Neural crest cell (in vitro differentiated cells): ENCODE measurements at regions not wholly inside any gene's neighbourhood (a gene's known extent, or its start where the extent isn't known, plus 50 kb on each side); places are given as distances from the start of the nearest gene placed in this dataset.

Experiments
- DNase-seq: peaks from one replicate; pipeline ENCODE4 v3.0.0; 2021; ENCODE audit warnings: low read depth, mixed read lengths, low spot score
- H3K27ac Mint-ChIP-seq: one replicate; pipeline ENCODE4 v1.8.0; 2021; ENCODE audit warnings: mild to moderate bottlenecking, mixed read lengths; ENCODE audit not compliant: unreplicated experiment
- H3K27me3 Mint-ChIP-seq: 2 replicates; pipeline ENCODE4 v1.8.0; 2021; ENCODE audit warnings: low read depth, mild to moderate bottlenecking, mixed read lengths
- H3K36me3 Mint-ChIP-seq: 2 replicates; pipeline ENCODE4 v1.8.0; 2021; ENCODE audit warnings: low read depth, mild to moderate bottlenecking, mixed read lengths
- H3K4me1 Mint-ChIP-seq: 2 replicates; pipeline ENCODE4 v1.8.0; 2021; ENCODE audit warnings: mixed read lengths
- H3K4me3 Mint-ChIP-seq: one replicate; pipeline ENCODE4 v1.8.0; 2021; ENCODE audit warnings: mild to moderate bottlenecking, mixed read lengths
- H3K9me3 Mint-ChIP-seq: 2 replicates; pipeline ENCODE4 v1.8.0; 2021; ENCODE audit warnings: mixed read lengths
- CTCF ChIP-seq: fragments of 200-600 bp; sonication (generic); conservative IDR thresholded peaks from 2 replicates; pipeline ENCODE4 v1.5.0; 2021; ENCODE audit warnings: antibody characterized with exemption, mild to moderate bottlenecking

DNA sequence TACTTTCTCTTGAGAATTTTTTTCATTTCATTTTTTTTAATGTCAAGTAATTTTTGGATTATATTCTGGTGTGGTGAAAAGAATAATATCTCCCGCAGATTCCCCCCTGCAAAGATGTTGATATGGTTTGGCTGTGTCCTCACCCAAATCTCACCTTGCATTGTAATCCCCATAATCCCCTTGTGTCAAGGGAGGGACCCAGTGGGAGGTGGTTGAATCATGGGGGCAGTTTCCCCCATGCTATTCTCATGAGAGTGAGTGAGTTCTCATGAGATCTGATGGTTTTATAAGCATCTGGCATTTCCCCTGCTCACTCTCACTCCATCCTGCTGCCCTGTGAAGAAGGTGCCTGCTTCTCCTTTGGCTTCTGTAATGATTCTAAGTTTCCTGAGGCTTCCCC, 58.7 kb upstream of the PMEPA1 start:
- Mint-ChIP-seq H3K9me3 (no peaks in the 10 kb centered on the region), H3K27ac (no peak overlapping the region), H3K4me3 (no peak overlapping the region), H3K27me3 (peaks cover 11% of the 10 kb centered on the region), H3K4me1 (peaks cover 16% of the 10 kb centered on the region), H3K36me3 (no peaks in the 10 kb centered on the region)
- TF ChIP-seq CTCF = no peak
- DNase-seq = no peak

GRCh38 chr20:57767441-57767840, 57.6 kb upstream of the PMEPA1 start:
- peaks cover 8% of the 10 kb centered on the region for H3K27me3 Mint-ChIP-seq
- H3K27ac Mint-ChIP-seq = no peak overlapping the region
- H3K9me3 Mint-ChIP-seq = no peaks in the 10 kb centered on the region
- H3K4me1 Mint-ChIP-seq = peaks cover 13% of the 10 kb centered on the region
- no peak for TF ChIP-seq CTCF
- no peak for DNase-seq
- no peaks in the 10 kb centered on the region for H3K36me3 Mint-ChIP-seq
- no peak overlapping the region for H3K4me3 Mint-ChIP-seq

DNA sequence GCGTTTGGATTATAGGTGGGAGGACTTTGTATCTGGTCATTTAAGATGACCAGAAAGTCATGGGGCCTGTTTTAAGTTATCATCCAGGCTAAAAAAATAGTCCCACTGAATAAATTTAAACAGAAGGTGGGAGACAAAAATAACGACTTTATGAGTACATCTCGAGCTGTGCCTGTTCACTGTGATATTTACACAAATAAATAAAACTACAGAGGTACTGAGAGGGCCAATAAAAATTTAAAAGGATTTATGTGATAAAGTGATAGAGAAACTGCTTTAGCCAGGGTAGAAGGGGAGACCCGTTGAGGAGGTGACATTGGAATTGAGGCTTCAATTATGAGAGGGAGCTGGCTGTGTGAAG, 53.4 kb upstream of the PMEPA1 start:
- H3K27ac Mint-ChIP-seq = no peak overlapping the region

DNA sequence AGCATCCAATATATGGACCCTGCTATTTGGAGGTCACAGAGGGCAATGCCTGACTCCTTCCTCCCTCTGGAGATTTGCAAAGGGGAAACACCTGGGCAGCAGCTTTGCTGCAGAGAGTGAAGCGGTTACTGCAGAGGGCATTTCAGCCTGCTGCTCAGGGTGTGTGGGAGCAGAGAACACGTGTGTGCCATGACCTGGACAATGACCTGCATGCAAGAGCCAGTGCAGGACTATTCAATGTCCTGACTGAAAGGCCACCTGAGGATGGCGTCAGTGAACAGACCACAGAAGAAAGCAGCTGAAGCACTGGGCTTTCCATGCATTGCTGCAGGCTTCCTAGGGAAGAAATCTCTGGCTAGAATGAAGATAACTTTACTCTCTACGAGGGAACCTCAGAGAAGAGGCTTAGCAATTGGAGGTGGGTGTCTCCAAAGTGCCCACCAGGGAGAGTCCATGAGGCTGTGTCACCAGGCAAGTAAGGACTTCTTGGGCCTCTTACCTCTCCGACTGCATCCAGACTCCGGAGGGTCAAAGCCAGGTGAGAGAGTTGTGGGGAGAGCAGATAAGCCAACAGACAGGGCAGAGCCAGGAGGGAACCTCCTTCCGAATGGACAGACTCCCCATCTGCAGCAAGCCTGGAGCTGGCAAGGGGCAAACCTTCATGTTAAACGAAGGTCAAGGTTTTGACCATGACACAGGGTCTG, 52.9 kb upstream of the PMEPA1 start:
- H3K27me3 Mint-ChIP-seq = peaks cover 10% of the 10 kb centered on the region
- H3K27ac Mint-ChIP-seq = no peak overlapping the region
- peaks cover 6% of the 10 kb centered on the region for H3K9me3 Mint-ChIP-seq
- H3K4me1 Mint-ChIP-seq = no peaks in the 10 kb centered on the region
- no peak overlapping the region for H3K4me3 Mint-ChIP-seq
- no peaks in the 10 kb centered on the region for H3K36me3 Mint-ChIP-seq
- DNase-seq = no peak
- no peak for TF ChIP-seq CTCF

More for the DNA sequence above, 53.4 kb upstream of the PMEPA1 start:
- DNase-seq = no peak
- Mint-ChIP-seq H3K36me3 (no peaks in the 10 kb centered on the region), H3K9me3 (peaks cover 6% of the 10 kb centered on the region), H3K4me3 (no peak overlapping the region), H3K27me3 (peaks cover 7% of the 10 kb centered on the region), H3K4me1 (no peaks in the 10 kb centered on the region)
- no peak for TF ChIP-seq CTCF

DNA sequence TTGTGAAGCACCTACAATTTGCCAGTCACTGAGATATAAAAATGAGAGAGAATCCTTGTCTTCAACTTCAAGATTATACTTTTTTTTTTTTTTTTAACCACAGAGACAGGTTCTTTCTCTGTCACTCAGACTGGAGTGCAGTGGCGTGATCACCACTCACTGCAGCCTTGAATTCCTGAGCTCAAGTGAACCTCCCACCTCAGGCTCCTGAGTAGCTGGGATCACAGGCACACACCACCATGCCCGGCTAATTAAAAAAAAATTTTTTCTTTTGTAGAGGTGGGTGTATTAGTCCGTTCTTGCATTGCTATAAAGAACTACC, 51.6 kb upstream of the PMEPA1 start:
- H3K27ac Mint-ChIP-seq = no peak overlapping the region
- H3K4me1 Mint-ChIP-seq = no peaks in the 10 kb centered on the region
- peaks cover 6% of the 10 kb centered on the region for H3K9me3 Mint-ChIP-seq
- H3K4me3 Mint-ChIP-seq = no peak overlapping the region
- peaks cover 10% of the 10 kb centered on the region for H3K27me3 Mint-ChIP-seq
- no peak for DNase-seq
- H3K36me3 Mint-ChIP-seq = no peaks in the 10 kb centered on the region
- TF ChIP-seq CTCF = no peak
